Activated effector memory CD4-positive, alpha-beta T cell treated with anti-CD3 and anti-CD28 coated beads, Interleukin-2, amount 50 U/mL, for 16 hours (primary cell): ENCODE measurements at regions not wholly inside any gene's neighbourhood (a gene's known extent, or its start where the extent isn't known, plus 50 kb on each side); places are given as distances from the start of the nearest gene placed in this dataset.

Experiments
- DNase-seq: peaks from one replicate; pipeline ENCODE4 v3.0.0-alpha.2; 2020

DNA sequence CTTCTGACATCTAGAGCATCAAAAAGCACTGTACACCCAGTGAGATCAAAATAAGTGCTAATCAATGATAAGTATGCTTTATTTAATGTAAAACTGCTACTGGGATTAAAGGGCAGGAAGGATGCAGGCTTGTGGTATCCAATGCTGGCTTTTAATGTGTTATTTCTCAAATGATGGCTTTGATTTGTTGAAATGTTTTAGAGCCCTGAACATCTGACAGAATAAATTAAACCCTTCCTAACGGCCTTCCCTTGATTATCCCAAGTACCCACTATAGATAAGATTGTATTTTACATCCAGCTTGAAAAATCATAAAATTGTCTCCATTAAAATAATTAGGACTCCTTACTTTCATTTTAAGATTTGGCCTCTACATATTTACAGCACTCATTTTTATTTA, 382.9 kb downstream of the HNRNPD start:
- no peak for DNase-seq

DNA sequence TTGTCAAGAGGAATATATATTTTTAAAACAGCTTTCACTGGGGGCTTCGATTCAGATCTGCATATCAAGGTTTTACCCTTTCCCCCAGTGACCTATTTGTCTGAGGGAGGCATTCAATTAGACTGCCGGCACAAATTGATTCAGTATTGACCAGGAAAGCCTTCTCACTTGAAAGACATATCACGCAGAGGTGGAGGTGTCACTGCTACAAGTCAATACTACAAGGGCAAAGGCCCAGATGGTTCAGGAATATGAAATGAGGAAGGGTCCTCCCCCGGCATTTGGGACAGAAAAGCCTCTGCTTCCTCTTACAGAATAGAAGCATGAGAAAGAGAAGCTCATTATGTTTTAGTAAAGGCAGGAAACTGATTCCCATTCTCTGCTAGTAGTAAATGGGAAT, 383.6 kb downstream of the HNRNPD start:
- no peak for DNase-seq

DNA sequence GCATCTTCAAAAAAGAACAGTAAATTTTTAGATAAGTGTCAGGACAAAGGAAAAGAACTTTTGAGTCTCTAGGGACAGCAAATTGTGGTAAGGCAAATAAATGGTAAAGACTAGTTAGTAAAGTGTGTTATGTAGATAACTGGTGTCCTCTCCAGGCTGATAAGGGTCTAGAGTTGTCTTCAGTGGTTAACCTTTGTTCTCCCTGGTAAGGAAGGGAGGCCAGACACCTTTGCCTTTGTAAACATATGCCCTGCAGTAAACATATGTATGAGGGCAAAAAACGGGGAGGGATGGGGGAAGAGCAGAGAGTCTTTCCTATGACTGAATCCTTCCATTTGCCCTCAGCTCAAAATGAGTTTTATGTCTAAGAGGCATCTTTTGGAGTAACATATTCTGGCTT, 384.6 kb downstream of the HNRNPD start:
- DNase-seq: no peak

DNA sequence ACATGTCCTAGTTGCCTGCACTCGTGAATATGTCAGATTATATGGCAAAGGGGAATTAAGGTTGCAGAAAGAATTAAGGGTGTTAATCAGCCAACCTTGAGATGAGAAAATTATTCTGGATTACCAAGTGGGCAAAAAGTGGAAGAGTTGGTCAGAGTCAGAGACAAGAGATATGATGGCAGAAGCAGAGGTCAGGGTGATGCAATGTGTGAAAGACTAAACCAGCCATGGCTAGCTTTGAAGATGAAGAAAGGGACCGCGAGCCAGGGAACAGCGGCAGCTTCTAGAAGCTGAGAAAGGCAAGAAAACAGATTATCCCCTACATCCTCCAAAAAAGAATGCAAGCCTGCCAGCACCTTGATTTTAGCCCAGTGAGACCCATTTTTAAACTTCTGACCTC, 385.6 kb downstream of the HNRNPD start:
- no peak for DNase-seq

DNA sequence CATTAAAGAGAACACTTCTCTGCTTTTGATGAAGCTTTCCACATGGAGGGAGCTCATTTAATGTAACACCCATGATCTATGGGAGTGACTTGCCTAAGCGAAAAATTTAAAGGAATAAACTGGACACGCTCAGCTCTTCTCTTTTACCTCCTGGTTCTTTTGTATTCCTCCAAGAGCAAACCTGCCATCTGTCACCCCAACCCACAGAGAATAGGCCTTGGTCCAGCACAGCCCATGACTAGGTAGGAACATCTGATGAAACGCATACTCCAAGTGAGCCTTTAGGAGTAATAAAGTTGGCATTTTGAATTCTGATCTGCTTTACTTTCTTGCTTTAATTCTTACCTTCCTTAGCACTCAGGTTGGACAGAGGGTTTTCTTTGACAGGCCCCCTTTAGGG, 389.0 kb downstream of the HNRNPD start:
- no peak for DNase-seq

DNA sequence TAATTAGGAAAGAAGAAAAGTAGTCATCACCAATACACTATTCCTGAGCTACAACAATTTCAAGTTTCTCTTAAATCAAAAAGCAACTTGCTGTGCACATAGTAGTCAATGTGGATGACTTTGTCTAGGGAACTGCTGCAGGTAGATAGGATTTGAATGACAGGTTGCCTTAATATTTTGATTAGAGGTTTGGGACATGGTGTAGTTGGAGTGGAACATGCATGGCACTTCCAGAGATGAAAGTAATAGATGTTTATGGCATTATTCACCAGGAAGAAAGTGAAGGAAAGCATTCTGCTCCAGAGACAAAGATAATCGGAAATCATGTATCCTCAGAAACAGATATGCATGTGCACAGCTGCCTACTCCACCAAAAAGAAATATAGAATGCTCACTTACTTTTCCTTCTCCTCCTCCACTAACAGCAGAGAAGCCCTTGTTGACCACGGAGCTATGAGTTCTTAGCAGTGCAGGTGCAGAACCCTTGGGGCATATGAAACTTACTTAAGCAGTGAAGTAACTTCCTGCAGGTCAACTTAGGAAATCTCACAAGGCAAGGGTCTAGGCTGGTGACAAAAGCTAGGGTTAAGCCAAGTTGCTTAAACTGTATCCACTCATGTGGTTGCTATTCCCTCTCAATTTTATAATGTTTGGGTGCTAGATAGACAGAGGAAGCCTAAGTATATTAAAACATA, 390.8 kb downstream of the HNRNPD start:
- no peak for DNase-seq

DNA sequence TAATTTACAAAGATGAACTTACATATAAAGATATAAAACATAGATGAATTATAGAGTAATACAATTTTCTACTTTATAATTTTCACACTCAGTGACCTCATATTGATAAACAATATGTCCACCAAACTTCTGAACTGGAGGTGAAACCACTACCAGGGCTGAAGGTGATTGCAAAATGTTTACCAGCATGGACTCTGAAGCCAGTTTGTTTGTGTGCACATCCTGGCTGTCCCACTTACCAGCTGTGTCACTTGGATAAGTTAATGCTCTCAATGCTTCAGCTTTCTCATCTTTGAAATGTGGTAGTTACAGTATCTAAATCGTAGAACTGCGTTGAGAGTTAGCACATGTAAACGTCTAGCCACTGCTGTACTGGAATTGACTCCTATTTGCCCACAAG, 392.6 kb downstream of the HNRNPD start:
- DNase-seq: no peak

DNA sequence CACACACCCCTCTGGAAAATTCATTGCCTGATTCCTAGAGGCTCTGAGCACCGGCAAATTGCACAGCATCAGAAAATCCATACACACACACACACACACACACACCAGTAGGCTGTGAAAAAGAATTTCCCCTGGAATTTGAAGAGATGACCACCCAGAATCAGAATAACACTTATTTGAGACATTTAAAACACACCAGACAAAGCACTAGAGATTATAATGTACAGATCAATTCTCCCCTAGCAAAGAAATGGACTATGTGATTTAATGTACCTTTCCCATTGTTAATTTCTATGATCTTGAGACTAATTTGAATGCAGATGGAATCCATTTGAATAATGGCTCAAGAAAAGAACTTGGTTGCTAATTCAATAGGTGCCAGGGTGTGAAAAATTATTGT, 399.3 kb downstream of the HNRNPD start:
- DNase-seq: no peak

DNA sequence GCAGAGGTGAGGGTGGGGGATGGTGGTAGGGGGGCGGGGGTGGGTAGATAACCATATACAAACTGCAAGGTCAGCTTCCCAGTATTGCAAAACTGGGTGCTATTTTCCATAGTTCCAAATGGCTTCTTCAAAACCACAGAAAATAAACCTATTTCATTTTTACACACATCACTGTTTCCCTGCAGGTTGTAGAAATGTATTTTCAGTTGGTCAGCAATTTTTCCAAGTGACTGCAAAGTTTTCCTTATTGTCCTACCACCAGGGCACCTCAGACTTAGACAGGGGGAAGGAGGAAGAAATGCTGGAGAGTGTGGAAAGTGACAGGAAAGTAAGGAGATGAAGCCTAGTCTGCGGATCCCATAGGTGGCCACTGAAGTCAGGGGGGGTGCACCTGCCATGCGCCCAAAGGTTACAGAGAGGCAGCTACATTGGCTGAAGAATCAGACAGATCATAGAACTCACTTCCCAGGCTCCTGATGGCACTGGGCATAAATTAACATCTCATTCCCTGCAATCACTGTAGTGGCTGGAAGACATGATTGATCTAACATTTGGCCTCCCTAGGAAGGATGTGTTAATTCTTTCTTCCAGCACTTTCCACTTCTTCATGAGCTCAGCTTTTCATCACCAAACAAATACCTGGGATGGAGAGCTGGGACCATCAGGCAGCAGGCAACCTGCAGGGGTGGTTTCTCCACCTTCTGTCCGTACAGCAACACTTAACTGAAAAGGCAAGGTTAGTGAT, 402.0 kb downstream of the HNRNPD start:
- no peak for DNase-seq

DNA sequence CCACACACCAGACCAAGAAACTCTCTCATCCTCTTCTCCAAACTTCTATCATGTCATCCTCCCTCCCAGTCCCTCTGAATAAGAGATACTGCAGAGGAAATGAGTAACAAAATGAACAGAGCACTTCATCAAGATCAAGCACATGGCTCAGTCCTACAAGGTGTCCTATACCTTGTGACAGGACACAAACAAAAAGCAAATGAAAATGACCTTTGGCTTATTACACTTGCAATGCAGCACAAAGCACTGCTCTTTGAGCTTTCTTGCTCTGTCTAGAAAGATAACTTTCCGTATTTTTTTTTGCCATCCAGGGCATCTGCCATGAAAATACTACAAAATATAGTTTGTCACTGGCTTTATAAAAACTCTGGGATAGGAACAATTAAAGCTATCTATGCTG, 402.7 kb downstream of the HNRNPD start:
- no peak for DNase-seq

DNA sequence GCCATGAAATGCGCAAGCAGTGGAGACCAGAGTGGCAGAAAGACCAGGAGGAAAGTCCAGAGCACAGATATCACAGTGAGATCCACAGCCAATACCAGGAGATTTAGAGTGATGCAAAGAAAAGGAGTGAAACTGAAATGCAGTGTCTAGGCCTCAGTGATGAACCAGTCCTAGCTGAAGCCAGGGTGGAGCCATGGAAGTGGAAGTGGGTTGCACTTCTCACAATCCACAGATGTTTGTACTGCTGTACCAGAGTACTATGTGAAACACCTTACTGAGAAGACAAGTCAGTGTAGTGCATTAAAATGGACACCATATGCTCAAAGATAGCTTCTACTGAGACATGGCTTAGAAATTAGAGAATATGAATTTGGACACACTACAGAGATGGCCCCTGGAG, 403.3 kb downstream of the HNRNPD start:
- no peak for DNase-seq

DNA sequence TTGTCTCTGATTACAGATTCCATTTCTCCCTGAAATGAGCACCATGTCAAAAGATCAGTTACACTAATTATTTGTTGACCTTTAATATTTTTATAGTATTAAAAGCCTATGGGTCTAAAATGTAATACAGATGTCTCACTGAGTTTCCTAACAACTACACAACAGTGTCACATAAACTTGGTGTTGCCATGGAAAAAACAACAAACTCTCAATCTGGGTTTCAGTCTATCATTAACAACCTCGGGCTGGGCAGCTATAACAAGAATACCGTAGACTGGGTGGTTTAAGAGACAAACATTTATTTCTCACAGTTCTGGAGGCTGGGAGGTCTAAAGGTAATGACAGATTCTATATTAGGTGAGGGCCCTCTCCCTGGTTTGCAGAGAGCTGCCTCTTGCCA, 407.1 kb downstream of the HNRNPD start:
- DNase-seq: no peak

DNA sequence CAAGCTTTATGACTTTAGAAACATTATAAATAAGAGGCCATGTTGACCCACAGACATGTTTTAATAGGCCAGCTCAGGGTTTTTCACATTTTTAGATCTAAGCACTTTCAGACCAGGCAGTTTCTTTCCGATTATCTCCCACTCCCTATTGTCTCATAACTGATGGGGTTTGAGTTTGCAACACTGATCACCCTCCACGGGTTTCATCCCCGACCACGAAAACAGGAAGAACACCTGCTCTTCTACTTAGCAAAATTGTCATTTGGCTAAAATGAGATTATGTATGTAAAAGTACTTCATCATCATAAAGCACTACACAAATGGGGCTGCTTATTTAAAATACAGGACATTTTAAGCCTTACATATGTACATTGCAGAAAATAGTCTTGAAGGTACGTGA, 407.9 kb downstream of the HNRNPD start:
- DNase-seq: no peak

DNA sequence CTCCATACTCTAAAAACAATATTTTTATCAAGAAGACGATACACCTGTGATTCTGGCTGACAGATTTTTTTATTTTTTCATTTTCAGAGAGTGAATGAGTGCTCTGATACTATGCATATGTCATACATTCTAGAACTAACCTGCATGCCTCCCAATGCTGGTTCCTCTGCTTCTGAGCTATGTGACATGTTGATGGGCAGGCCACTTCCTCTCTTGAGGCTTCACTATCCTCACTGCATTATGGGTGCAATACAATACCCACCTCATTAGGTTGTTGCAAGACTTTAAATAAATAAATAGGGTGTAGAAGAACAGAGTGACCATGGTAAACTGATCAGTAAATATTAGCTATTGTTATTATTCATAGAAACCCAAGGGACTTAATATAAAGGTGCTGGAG, 408.3 kb downstream of the HNRNPD start:
- DNase-seq: no peak

DNA sequence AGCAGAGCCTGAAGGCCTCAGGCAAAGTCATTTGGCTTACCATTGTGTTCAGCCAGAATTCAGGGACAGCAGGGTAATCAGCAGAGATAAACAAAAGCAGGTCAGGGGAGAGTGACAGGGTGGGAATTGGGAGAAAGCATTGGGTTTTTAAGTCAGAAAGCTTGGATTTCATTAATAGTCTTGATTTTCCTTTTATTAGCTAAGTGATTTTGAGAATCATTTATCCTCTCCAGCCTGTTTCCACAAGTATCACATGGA, 410.1 kb downstream of the HNRNPD start:
- no peak for DNase-seq

DNA sequence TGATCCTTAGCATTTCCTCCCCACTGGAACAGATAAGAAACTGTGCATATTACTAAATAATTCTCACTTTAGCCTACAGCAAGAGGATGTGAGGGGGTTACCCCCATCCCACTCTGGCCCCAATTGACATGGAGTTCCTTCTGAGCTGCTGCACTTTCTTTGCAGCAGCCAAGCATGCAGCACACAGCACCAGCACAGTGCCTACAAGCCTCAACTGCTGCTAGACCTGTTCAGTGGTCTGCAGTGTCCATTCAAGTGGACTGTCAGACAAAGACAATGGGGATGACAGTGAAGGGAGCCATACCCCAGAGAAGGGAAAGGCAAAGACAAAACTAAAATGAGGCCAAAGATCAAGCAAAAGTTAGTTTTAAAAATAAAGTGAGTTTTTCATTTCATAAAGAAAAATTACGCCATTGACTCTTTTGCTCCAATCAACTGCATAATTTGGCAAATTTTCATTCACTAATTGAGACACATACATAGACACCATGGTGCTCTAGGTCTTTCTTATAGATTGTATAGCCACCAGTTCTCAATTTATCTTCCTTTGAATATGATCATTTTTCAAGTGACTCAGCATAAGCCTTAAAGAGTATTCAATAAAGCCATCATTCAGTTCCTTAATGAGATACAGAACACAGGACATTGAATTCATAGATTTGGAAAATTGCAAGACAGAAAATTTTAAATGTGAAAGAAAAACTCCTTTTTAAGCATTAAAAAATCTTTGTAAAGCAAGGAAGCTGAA, 410.6 kb downstream of the HNRNPD start:
- no peak for DNase-seq

DNA sequence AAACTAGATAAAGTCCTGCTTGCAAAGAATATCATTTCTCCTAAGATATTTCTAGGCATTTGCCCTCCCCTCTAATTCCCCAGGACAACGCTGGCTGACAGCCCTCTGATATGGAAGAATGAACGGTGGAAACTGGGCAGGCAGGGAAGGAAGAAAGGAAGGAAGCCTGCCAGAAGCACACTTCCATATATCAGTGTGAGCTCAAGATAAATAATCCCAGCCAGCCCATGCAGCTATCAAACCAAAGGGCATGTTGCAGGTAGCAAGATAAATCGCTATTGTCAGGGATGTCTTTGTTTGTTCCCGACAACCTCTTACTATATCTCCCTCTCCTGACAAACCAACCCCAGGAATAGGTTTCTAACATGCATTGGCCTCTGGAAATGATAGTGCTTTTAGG, 412.8 kb downstream of the HNRNPD start:
- DNase-seq: no peak

DNA sequence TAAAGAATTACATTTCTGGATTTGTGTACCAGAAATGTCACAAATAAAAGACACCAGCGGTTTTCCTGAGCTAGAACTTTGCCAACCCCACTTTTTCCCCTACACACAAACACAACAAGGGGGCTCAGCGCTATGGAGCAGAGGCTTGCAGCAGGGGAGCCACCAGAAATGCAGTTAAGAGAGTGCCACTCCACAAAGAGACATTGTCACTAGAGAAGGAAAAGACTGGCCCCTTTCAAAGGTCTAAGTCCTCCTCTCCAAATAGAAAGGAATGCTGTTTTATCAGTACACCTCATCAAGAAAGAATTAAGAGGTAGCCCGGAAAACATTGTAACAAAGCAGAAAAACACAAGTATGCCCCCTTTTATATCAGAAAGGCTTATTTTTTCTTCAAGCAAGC, 419.5 kb downstream of the HNRNPD start:
- no peak for DNase-seq

DNA sequence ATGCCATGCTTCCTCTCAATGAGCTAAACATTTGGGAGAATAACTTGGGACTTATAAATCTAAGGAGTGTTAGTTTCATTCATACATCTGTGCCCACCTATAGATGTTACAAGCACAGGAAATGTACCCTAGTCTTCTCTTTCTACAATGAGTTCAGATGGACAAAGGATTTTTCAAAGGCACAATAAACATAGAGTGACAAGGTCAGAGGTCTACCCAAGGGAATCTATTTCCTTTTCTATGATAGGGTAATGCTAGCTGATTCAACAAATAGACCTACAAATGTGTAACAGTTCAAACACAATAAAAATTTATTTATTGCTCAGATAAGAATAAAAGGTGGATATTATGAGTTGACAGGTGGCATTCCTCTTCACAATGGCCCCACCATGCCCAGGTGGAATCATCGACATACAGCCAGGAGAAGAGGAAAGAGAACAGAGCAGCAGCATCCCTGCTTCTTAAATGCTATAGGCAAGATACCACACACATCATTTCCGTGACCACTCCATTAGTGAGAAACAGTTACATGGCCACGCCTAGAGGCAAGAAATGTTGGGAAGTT, 421.8 kb downstream of the HNRNPD start:
- DNase-seq: no peak

DNA sequence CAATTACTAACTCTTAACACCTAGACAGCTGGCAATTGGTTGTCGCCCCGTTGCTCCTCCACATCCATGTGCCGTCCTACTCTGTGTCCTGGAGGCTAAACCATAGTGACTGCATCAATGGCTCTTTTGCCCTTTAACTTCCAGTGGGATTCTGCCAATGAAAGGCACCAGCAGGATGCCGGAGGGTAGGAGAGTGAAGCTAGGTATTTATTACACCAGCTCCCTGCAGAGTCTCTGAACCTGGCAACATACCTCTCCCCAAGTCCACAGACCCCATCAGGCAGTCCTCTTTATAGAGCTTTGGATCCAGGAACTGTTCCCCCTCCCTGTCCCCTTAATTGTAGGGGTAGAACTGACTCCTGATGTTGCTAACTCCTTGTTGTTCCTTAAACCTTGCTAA, 426.8 kb downstream of the HNRNPD start:
- no peak for DNase-seq

DNA sequence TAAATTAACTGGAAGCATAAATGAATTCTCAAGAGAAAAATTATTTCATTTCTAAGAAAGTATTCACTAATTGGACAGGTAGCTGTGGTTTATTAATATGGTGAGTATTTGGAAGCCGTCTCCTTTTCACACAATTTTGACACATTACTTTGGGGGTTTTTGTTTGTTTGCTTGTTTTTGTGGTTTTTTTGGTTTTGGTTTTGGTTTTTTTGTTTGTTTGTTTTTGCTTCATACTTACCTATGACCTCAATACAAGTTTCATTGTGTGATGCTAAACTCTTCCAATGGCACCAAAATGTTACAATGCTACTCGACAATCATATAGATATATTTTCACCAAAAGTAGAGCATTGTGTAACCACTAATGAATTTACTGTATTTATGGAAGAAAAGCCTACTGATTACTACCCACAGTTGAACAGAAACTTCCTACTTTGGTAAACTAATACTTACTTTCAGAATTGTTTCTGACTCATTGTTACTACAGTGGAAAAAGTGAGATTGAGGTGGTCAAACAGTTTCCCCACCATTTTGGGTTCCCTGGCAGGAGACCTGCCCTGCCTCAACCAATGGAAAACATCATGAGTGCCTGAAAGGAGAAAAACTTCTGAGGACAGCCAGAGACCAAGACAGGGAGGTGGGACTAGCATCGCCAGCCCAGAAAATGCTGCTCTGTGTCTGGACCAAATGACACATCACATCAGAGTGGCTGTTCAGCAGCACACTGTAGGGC, 443.1 kb downstream of the HNRNPD start:
- DNase-seq: no peak

DNA sequence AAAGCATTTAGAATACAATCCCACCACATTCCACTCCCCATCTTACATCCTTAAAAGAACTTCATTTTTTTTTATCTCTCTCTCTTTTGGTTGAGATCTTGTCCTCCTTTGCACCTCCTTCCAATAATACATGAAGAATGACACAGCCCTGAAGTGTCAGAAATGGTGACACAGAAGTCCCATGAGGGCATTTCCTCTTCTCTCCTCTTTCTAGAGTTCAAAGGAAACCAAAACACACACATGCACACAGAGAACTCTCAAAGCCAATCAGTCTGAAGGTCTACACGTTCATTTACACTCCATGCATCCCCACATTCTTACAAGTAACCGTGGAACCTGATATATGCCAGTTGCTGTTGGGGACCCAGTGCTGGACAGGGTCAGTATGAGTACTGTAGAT, 450.7 kb downstream of the HNRNPD start:
- no peak for DNase-seq

DNA sequence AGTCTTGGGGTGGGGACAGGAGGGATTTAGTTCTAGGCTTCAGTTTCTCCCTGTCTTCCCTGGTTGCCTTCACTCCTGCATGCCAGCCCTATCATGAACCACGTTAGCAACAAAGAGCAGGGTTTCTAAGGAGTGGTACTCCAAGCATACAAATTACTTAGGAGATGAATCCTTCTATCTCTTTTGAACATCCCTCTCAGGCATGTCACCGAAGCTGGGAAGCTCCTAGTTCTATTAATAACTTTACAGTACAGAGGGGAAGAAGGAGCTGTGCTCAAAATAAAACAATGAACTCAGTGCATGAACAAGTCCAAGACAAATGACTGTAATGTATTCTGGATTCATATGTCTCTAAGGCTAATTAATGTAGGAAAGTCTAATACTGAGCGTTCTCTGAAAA, 450.6 kb upstream of the RASGEF1B start:
- no peak for DNase-seq
